ENCODE measurements at regions not wholly inside any gene's neighbourhood (a gene's known extent, or its start where the extent isn't known, plus 50 kb on each side); places are given as distances from the start of the nearest gene placed in this dataset.
"Not testable (repeated sequence)": the region's sequence is repeated elsewhere in the genome, so short reads cannot be mapped to it uniquely, and the experiment has no call there.

- DNase-seq (ENCODE audit: insufficient read length, low spot score), result no peak
- FAIRE-seq, result no peak
These were observed 181.9 kb upstream of the SEMA6A start for GRCh38 chr5:116756531-116756930.

- DNase-seq (ENCODE audit: insufficient read length, low spot score) (no peak), FAIRE-seq (no peak)
These were observed 179.9 kb upstream of the SEMA6A start for GRCh38 chr5:116754556-116754955.

- DNase-seq (ENCODE audit: insufficient read length, low spot score), result no peak
- FAIRE-seq, result no peak
These were observed 177.1 kb upstream of the SEMA6A start for GRCh38 chr5:116751684-116752083.

GRCh38 chr5:116750631-116751580 is 176.3 kb upstream of the SEMA6A start:
- no peak for DNase-seq (ENCODE audit: insufficient read length, low spot score)
- FAIRE-seq, result no peak

- no peak for FAIRE-seq
- no peak for DNase-seq (ENCODE audit: insufficient read length, low spot score)
These were observed 173.3 kb upstream of the SEMA6A start for GRCh38 chr5:116747881-116748280.

- DNase-seq (ENCODE audit: insufficient read length, low spot score) (no peak), FAIRE-seq (no peak)
These were observed 172.0 kb upstream of the SEMA6A start for GRCh38 chr5:116746668-116747067.

- DNase-seq (ENCODE audit: insufficient read length, low spot score), result no peak
- FAIRE-seq, result no peak
These were observed 166.1 kb upstream of the SEMA6A start for GRCh38 chr5:116740771-116741170.

- no peak for DNase-seq (ENCODE audit: insufficient read length, low spot score)
- FAIRE-seq, result no peak
These were observed 164.9 kb upstream of the SEMA6A start for GRCh38 chr5:116739571-116739970.

GRCh38 chr5:116738615-116739261 is 164.1 kb upstream of the SEMA6A start:
- FAIRE-seq (no peak), DNase-seq (ENCODE audit: insufficient read length, low spot score) (no peak)

- FAIRE-seq (no peak), DNase-seq (ENCODE audit: insufficient read length, low spot score) (no peak)
These were observed 163.6 kb upstream of the SEMA6A start for GRCh38 chr5:116738239-116738614.

GRCh38 chr5:116736671-116737070 is 162.0 kb upstream of the SEMA6A start:
- DNase-seq (ENCODE audit: insufficient read length, low spot score), result no peak
- no peak for FAIRE-seq

- DNase-seq (ENCODE audit: insufficient read length, low spot score) (no peak), FAIRE-seq (no peak)
These were observed 159.7 kb upstream of the SEMA6A start for GRCh38 chr5:116733991-116734975.

- FAIRE-seq, result no peak
- DNase-seq (ENCODE audit: insufficient read length, low spot score), result no peak
These were observed 158.0 kb upstream of the SEMA6A start for GRCh38 chr5:116732591-116732990.

- FAIRE-seq, result no peak
- DNase-seq (ENCODE audit: insufficient read length, low spot score), result no peak
These were observed 156.8 kb upstream of the SEMA6A start for GRCh38 chr5:116731432-116731831.

GRCh38 chr5:116730706-116731105 is 156.1 kb upstream of the SEMA6A start:
- DNase-seq (ENCODE audit: insufficient read length, low spot score) (no peak), FAIRE-seq (no peak)

GRCh38 chr5:116730185-116730584 is 155.6 kb upstream of the SEMA6A start:
- FAIRE-seq (no peak), DNase-seq (ENCODE audit: insufficient read length, low spot score) (no peak)

- no peak for FAIRE-seq
- no peak for DNase-seq (ENCODE audit: insufficient read length, low spot score)
These were observed 152.6 kb upstream of the SEMA6A start for GRCh38 chr5:116727248-116727647.

GRCh38 chr5:116726180-116726579 is 151.6 kb upstream of the SEMA6A start:
- FAIRE-seq; DNase-seq (ENCODE audit: insufficient read length, low spot score): not testable (repeated sequence)

- DNase-seq (ENCODE audit: insufficient read length, low spot score) (no peak), FAIRE-seq (no peak)
These were observed 150.3 kb upstream of the SEMA6A start for GRCh38 chr5:116724971-116725370.

GRCh38 chr5:116722651-116723050 is 148.0 kb upstream of the SEMA6A start:
- FAIRE-seq (no peak), DNase-seq (ENCODE audit: insufficient read length, low spot score) (no peak)

GRCh38 chr5:116719106-116719505 is 144.5 kb upstream of the SEMA6A start:
- no peak for FAIRE-seq
- no peak for DNase-seq (ENCODE audit: insufficient read length, low spot score)
